PC-9 (cell line): ENCODE measurements at regions not wholly inside any gene's neighbourhood (a gene's known extent, or its start where the extent isn't known, plus 50 kb on each side); places are given as distances from the start of the nearest gene placed in this dataset.

Source experiments
- CTCF ChIP-seq: fragments of 200-600 bp; sonication (generic); conservative IDR thresholded peaks from 2 replicates; pipeline ENCODE4 v1.6.1; 2017; ENCODE audit warnings: mixed run types, antibody characterized with exemption, mild to moderate bottlenecking, moderate library complexity
- EZH2 ChIP-seq: fragments of 200-600 bp; sonication (generic); IDR thresholded peaks from 2 replicates; pipeline ENCODE4 v1.8.0; 2017; ENCODE audit warnings: antibody characterized with exemption, low read depth

GRCh38 chr12:46699986-46700385 lies 125.8 kb downstream of the SLC38A4 start:
- TF ChIP-seq CTCF, result no peak
- no peak for TF ChIP-seq EZH2
